Central memory CD4-positive, alpha-beta T cell (primary cell): ENCODE measurements at regions not wholly inside any gene's neighbourhood (a gene's known extent, or its start where the extent isn't known, plus 50 kb on each side); places are given as distances from the start of the nearest gene placed in this dataset.
"Not testable (repeated sequence)": the region's sequence is repeated elsewhere in the genome, so short reads cannot be mapped to it uniquely, and the experiment has no call there.

Experiments used
- DNase-seq: peaks from one replicate; pipeline ENCODE4 v3.0.0; 2022

DNA sequence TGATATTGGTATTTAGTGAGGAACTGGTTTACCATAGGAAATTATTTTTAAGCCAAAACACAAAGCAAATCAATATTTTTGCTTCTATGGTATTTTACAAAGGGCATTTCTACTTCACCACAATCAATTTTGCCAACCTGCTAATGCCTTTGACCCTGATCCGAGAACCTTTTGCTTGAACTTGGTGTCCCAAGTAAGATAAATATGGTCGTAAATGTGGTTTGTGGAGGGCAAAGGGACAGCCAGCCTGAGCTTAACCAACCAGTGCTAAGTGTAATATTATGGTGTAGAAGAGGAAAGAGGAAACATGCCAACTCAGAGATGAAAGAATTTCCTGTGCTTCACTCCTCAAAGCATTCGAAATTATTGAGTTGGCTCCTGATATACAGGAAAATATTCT, 148.4 kb downstream of the C3orf38 start:
- no peak for DNase-seq

DNA sequence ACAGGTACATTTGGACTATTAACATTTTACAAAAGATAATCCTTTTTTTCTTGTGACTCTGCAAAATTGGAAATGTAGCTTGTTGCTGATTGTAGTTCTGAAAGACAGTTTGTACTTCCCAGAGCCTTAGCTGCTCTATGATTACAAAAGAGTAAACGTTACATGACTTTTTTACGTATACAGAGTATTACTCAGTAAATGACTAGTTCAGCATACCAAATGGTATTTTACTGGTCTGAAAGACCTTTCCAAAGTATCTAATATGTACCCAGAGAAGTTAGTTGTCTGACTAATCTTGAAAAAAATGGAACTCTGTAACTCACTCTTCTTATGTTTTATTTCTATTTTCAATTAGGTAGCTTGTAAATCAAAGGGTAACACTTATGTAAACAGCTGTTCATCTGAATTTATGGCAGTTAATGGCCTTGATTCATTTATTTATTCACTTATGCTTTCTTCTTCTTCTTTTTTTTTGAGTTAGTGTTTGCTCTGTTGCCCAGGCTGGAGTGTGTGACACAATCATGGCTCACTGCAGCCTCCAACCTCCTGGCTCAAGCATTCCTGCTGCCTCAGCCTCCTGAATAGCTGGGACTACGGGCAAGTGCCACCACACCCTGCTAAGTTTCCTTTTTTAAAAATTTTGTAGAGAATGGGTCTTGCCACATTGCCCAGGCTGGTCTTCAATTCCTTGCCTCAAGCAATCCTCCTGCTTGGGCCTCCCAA, 151.7 kb downstream of the C3orf38 start:
- DNase-seq, result no peak

DNA sequence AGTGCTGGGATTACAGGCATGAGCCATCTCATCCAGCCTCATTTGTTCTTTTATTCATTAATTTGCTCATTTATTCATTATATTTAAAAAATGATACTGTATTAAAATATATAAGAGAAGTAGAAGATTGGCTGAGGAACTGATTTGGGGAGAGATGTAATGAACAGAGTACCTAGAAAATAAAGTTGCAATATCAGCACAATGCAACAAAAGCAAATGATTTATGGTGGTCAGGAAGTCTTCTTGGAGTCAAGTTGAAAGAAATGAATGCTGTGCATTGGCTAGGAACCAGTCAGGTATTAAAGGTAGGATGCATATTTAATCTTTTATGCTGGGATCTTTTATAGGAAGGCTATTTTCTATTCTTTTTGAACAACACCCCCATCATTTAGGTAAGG, 152.2 kb downstream of the C3orf38 start:
- no peak for DNase-seq

GRCh38 chr3:88303331-88303904, 153.7 kb downstream of the C3orf38 start:
- DNase-seq, result not testable (repeated sequence)

DNA sequence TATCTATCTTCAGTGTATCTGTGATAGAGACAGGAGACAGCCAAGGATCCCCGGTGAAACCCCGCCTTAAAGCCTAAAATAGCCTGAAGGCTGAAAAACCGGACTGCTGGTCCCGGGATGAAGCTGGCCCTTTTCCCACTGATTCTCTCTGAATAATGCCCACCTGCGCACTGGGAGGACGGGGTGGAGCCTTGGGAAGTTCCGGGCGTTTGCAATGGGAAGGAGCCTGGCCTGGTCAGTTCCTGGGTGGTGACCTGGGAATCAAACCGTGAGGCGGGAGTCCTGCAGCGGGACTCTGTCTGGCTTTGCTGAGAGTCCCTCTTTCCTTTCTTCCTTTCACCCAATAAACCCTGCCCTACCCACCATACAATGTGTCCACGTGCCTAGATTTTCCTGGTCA, 157.9 kb downstream of the C3orf38 start:
- DNase-seq, result no peak

GRCh38 chr3:88311826-88312225, 162.1 kb downstream of the C3orf38 start:
- DNase-seq, result no peak

DNA sequence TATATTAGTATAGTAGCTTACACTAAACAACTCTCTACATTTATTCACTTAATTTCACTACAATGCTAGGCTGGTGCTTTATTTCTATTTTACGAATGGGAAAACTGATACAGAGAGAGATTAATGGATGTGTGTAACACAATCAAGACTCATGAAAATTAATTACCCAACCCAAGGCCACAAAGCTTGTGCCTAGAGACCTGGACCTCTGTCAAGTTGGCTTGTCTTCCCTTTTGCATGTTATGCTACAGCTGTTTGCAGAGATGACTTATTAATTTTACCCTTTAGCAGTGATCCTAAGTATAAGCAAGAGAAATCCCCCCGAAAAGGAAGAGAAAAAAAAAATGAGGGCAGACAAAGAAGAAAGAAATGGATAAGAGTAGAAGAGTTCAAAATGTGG, 162.5 kb downstream of the C3orf38 start:
- no peak for DNase-seq

DNA sequence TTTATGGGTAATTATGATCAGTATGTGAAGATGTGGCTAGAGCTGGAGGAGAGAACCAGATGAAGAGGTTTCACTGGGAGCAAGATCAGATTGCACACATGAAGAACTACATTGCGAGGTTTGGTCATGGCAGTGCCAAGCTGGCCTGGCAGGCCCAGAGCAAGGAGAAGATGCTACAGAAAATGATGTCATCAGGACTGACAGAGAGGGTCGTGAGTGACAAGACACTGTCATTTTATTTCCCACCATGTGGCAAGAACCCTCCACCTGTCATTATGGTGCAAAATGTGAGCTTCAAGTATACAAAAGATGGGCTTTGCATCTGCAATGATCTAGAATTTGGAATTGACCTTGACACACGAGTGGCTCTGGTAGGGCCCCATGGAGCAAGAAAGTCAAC, 168.3 kb downstream of the C3orf38 start:
- DNase-seq, result no peak

DNA sequence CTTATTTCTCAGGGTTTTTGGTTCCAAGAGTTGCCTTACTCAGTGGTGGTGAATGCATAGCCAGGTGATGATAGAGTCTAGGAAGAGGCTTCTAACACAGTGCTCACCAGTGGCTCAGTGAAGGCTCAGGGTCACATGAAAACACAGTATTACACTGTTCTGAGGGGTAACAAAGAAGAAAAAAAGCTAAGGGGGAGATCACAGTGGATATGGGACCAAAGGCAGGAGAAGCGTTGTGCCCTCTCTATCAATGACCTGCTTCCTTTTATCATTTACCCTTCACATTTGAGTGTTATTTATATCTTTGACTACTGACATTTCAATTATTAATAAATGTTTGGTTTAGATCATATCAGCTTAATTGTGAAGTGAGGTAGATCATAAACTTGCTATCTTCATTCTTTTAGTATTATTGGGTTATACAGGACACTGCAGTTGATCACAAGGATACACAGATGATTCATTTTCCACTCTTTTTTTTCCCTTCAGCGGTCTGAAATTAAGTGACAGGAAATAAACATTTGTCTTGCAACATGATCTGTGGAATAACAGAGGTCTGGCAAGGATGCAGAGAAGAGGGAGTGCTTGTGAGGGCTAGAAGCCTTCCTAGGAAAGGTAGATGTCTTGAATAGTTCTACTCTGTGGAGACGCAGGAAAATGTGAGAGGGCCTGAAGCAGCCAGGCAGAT, 171.7 kb downstream of the C3orf38 start:
- DNase-seq, result no peak

- no peak for DNase-seq
Observed at GRCh38 chr3:88324788-88325187, 175.0 kb downstream of the C3orf38 start.

DNA sequence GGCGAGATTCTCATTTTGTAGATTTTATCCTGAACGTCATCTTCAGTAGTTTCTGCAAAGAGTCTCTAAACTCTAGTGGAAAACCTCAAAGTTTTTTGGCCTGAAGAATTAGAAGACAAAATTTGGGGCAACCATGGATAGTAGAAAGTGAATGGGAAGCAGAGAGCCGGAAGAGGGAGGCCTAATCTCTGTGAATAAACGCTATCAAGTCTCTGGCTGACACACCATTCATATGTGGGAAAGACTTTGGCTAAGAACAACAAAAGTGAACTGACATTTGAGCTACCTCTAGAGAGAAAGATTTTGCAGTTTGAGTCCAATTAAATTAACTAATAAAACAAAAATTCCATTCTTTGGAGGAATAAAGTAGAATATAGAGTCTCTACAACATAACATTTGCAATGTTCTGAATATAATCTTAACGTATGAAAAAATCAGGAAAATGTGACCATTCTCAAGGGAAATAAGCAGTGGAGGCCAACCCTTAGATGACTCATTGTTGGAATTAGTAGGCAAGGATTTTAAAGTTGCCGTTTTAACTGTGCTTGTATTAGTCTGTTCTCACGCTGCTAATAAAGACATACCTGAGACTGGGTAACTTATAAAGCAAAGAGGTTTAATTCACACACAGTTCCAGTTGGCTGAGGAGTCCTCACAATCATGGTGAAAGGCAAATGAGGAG, 184.6 kb downstream of the C3orf38 start:
- no peak for DNase-seq

DNA sequence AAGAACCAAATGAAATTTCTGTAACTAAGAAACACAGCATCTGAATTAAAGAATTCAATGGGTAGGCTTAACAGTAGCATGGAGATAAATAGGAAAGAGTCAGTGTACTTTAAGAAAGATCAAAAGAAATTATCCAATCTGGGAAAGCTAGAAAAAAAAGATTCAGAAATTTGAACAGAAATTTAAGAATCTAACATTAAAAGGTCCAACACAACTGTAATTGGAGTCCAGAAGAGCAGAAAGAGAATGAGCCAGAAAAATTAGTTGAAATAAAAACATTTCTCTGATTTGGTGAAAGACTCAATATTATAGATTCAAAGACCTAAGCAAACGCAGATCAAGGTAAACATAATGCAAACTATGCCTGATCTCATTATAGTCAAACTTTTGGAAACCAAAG, 187.1 kb downstream of the C3orf38 start:
- DNase-seq, result no peak

DNA sequence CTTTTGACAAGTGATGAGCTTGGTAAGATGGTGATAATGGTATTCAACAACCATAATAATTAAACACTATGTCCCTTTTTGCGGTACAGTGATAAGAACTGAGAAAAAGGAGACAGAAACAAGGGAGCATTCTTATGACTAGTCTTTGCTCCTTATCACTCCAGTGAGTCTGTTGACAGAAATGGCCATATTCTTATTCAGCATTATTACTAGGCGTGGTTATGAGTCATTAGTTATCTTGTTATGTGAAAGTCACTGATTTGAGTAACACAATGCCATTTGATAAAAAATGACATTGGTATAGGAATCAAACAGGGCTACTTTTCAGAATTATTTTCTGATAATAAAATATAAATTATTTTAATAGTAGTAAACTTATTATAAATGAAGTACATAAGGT, 193.5 kb downstream of the C3orf38 start:
- no peak for DNase-seq

DNA sequence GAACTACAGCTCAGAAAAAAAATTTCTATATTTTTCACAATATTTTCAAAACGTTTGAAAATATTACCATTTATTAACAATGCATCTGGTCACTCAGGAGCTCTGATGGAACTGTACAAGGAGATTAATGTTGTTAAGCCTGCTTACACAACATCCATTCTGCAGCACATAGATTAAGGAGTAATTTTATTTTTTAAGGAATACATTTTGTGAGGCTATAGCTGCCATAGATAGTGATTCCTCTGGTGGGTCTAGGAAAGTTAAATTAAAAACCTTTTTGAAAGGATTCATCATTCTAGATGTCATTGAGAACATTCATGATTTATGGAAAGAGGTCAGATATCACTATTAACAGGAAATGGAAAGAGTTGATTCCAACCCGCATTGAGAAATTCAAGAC, 196.9 kb downstream of the C3orf38 start:
- DNase-seq, result no peak

DNA sequence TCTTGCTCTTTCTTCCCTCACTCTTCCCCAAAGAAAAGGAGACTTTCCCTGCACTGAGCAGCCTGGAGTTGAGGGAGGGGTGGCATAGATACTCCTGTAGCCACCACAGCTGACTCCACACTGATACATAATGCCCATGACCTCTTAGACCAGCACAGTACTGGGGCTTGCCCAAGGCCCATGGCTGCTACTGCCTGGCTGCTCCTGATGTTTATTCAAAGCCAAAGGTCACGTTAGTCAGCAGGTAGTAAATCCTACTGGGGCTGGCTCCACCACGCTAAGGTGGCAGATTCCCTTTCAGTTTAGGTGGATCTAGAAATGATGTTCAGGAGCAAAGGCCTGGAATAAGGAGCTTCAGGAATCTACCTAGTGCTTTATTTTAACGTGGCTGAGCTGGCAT, 212.7 kb downstream of the C3orf38 start:
- DNase-seq, result no peak

DNA sequence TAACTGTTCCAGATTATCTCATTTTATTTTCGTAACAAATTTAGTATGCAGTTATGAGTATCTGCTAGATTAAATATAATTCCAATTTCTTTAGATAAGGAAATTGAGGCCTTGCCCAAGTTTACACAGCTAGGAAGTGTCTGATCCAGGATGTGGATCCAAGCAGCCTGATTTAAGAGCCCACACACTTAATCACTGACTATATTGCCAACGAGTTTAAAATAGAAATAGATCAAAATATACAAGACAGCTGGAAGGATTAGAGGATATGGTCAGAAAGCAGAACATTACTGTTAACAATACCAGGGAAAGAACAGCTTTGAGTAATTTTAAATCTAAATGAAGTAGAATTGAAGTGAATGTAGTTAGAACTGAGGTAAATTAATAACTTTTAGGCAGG, 215.2 kb downstream of the C3orf38 start:
- no peak for DNase-seq

- DNase-seq, result no peak
Observed at GRCh38 chr3:88369337-88369736, 219.6 kb downstream of the C3orf38 start.

GRCh38 chr3:88369767-88370166, 220.0 kb downstream of the C3orf38 start:
- no peak for DNase-seq

- DNase-seq, result no peak
Observed at GRCh38 chr3:88385090-88385489, 235.3 kb downstream of the C3orf38 start.

DNA sequence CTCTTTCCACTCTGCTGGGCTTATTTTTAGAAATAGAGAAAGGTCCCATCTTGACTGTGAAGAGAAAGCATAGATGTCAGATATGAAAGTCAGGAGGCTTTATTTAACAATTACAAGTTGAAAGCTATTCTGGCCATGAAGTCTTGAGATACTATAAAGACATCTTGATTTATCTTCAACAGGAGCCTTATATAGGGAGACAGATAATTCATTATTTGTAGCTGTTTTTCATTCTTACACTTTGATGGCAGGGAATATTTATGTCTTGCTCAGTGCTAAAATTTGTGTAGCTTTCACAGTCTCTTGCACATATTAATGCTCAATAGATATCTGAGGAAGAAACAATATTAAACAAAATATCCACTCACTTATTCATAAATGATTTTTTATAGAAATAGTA, 248.8 kb downstream of the C3orf38 start:
- no peak for DNase-seq

GRCh38 chr3:88403319-88403718, 253.6 kb downstream of the C3orf38 start:
- no peak for DNase-seq

GRCh38 chr3:88408097-88408496, 258.3 kb downstream of the C3orf38 start:
- no peak for DNase-seq

DNA sequence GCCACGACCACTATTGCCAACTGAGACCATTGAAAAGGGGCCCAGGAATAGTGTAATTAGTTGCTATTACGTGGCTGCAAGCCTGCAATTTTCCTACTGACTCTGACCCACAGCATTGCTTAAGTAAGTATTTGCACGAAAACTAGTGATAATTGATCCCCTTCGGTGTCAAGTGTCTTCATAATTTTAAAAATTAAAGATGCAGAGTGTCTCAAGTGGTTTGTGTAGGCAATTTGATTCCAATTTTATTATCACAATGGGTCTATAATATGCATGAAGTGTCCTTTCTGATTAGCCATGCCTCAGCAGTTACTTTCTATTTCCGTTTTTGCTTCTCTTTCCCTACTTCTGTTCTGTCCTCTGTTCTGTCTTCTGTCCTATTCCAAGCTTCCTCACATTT, 259.2 kb downstream of the C3orf38 start:
- DNase-seq, result no peak

GRCh38 chr3:88410259-88410658, 260.5 kb downstream of the C3orf38 start:
- DNase-seq, result peak; percentile 22
